ENCODE measurements at regions not wholly inside any gene's neighbourhood (a gene's known extent, or its start where the extent isn't known, plus 50 kb on each side); places are given as distances from the start of the nearest gene placed in this dataset.

DNA sequence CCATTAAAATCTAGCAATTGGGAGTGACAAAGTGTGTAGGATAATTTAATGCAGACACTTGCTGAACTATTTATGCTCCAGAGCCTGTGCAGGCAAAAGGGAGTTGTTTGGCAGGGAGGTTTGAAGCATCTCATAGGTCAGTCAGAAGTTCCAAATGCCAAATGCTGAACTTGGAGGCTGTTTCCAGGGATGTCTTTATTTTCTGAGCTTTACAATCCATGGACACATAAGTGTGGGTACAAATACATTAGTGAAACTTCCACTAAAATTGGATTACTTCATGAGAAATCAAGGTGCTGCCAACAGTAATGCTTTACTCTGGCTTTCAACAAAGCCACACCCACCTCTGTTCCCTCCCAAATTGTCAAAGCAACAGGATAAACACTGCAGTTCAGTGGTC is 422.1 kb upstream of the SETBP1 start:
- DNase-seq (no peak), ATAC-seq (ENCODE audit: poor library complexity) (no peak)
- intact Hi-C loops (cut with DNase I) = no loop called here

DNA sequence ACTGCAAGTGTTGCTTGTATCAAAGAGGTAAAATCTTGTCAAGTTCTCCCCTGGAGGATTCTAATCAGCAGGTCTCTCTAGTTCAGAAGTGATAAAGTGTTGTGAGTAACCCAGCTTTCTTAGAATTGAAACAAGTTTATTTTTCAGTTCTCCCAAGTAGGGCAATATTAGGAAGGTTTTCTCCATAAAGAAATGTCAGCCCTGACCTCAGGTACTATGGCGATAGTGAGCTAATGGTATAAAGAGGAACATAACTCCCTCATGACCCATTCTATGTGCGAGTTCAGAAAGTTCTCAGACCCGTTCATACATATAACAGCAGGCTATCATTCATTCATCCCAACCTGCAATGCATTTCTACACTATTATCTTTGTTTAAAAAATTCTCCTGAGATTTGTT is 421.1 kb upstream of the SETBP1 start:
- no peak for DNase-seq
- ATAC-seq (ENCODE audit: poor library complexity) = no peak
- intact Hi-C loops (cut with DNase I) = no loop called here

DNA sequence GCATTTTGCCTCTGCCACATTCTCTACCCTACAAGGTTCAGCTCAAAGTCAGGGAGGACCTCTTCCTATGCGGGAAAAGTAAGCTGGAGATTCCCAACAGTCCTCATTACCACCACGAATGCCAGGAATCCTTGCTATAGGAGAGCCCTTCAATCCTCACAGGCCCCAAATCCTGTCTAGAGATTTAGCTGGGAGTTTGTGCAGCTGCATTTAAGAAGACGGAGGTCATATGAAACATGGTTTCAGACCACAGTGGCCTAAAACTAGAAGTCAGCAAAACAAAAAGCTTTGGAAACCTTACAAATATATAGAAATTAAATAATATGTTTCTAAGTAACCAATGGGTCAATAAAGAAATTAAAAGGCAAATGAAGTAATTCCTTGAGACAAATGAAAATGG is 415.3 kb upstream of the SETBP1 start:
- intact Hi-C loops (cut with DNase I) = no loop called here
- DNase-seq = no peak
- ATAC-seq (ENCODE audit: poor library complexity) = no peak

DNA sequence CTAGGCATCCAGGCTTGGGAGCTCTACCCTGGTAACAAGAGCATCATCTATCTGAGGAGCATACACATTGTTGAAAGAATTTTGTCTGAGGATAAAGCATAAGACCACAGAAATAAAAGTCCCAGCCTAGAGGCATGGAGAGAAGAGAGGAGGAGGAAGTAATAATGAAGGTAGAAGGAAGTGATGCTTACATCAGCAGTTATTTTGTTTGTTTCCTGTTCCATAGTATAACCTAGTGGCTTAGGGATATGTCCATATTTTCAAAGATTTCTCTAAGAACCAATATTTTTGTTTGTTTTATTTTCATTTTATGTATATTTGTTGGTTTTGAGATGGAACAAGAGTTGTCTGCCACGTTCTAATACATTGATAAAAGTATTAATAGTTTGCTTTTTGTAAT is 407.4 kb upstream of the SETBP1 start:
- intact Hi-C loops (cut with DNase I) = no loop called here
- ATAC-seq (ENCODE audit: poor library complexity) (no peak), DNase-seq (no peak)

DNA sequence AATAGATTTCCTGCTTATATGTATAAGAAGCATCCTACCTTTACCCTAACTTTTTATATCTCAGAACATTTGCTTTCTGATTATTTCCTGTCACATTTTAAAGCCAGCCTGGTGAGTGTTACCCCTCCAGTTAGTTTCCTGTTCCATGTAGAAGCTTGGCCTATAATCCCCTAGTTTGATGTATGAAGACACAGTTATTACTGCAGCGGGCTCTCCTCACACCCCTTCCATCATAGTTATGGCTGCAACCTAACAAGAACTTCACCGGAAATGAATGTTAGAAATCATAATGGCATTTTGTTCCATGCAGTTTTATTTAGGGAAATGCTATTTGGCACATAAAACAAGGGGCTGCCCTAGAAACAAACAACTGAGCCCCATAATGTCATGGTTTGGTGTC is 400.2 kb upstream of the SETBP1 start:
- no peak for ATAC-seq (ENCODE audit: poor library complexity)
- intact Hi-C loops (cut with DNase I) = no loop called here
- no peak for DNase-seq

DNA sequence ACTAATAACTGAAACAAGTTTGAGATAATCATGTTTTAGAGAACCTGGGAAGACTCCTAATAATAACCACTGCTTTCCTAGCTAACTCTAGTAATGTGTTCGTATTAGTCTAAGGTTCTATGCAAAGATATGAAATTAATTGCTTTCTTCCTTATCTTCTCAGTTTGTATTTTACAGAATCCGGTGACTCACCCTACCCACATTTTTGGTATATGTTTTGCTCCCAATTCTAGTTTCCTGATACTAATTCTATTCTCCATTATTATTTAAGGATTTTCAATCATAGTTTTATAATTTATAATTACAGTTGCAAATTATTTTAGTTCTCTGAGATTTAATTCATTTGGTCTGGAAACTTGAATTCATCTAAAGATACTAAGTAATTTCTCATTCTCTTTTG is 394.6 kb upstream of the SETBP1 start:
- intact Hi-C loops (cut with DNase I) = no loop called here
- DNase-seq (no peak), ATAC-seq (ENCODE audit: poor library complexity) (no peak)

DNA sequence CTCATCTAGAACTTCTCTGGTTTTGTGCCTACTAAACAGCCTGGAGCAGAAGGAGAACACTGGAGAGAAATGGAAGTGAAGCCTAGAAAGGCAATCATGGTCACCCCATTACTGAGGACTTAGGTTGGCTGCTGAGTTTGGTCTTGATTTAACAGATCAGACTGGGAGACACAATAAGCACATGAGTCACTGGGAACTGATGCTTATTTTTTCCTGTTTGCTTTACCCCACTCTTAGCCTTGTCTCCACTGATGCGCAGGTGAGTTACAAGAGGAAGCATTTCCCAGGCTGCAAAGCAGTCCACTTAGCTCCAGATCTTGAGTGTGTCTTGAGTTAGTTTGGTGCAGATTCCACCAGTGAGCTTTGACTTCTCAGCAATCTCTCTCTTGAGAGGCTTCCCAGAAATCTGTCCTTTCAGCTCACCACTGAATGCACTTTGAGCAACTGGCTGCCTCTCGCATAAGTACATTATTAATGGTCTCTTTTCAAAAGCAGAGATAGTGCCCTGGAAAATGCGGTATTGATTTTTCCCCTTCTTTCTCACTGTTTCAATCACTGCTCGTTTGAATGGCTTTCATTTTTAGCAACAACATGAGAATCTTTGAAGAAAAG is 390.2 kb upstream of the SETBP1 start:
- intact Hi-C loops (cut with DNase I) = no loop called here
- DNase-seq (no peak), ATAC-seq (ENCODE audit: poor library complexity) (no peak)

DNA sequence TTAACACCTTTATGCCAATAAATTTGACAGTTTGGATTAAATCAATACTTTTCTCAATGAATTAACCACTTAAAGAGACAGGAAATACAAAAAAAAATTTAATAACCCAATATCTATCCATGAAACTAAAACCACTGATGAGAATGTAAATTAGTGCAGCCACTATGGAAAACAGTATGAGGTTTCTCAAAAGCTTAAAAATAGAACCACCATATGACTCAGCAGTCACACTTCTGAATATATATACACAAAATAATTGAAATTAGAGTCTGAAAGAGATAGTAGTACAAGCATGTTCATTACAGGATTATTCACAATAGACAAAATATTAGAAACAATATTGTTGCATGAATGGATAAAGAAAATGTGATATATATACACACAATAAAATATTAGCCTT is 382.1 kb upstream of the SETBP1 start:
- ATAC-seq (ENCODE audit: poor library complexity) (no peak), DNase-seq (no peak)
- intact Hi-C loops (cut with DNase I) = no loop called here

DNA sequence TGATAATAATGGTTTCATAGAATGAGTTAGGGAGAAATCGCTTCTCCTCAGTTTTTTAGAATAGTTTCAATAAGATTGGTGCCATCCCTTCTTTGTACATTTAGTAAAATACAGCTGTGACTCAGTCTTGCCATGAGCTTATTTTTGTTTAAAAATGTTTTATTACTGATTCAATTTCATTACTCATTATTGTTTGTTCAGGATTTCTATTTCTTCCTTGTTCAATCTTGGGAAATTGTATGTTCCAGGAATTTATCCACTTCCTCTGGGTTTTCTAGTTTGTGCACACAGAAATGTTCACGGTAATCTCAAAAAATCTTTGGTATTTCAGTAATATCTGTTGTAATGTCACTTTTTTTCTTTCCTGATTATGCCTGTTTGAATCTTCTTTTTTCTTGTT is 371.5 kb upstream of the SETBP1 start:
- intact Hi-C loops (cut with DNase I) = no loop called here
- no peak for ATAC-seq (ENCODE audit: poor library complexity)
- DNase-seq = no peak

DNA sequence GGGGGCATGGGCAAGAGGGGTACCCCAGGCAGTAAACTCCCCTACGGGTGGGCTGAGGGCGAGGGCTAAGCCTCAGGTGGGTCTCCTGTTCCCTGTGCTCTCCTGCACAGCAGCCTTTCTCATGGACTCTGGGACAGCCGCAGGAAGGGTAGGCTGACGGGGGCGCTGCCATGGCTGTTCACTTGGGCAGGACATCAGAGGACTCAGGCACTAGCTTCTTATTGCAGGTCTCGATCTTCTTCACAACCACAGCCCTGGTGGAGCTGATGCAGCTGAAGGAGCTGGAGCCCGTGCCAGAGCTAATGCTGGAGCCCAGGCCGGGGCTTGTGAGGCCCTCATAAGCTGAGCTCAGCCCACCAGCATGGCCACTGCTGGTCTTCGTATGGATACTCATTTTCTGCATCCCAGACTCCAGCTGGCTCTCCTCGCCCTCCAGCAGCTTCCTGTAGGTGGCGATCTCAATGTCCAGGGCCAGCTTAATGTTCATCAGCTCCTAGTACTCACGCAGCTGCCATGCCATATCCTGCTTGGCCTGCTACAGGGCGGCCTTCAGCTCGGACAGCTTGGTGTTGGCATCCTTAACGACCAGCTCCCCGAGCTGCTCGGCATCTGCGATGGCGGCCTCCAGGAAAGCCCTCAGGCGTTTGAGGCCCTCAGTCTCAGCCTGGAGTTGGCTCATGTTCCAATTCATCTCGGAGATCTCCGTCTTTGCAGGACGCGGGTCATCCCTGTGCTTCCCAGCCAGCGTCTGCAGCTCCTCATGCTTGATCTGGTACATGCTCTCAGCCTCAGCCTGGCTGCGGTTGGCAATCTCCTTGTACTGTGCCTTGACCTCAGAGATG is 359.8 kb upstream of the SETBP1 start:
- intact Hi-C loops (cut with DNase I) = loop anchor here (10.0 kb wide), 1 partner anchor 696 kb away; no protein-coding TSS in a partner anchor
- DNase-seq (no peak), ATAC-seq (ENCODE audit: poor library complexity) (no peak)

DNA sequence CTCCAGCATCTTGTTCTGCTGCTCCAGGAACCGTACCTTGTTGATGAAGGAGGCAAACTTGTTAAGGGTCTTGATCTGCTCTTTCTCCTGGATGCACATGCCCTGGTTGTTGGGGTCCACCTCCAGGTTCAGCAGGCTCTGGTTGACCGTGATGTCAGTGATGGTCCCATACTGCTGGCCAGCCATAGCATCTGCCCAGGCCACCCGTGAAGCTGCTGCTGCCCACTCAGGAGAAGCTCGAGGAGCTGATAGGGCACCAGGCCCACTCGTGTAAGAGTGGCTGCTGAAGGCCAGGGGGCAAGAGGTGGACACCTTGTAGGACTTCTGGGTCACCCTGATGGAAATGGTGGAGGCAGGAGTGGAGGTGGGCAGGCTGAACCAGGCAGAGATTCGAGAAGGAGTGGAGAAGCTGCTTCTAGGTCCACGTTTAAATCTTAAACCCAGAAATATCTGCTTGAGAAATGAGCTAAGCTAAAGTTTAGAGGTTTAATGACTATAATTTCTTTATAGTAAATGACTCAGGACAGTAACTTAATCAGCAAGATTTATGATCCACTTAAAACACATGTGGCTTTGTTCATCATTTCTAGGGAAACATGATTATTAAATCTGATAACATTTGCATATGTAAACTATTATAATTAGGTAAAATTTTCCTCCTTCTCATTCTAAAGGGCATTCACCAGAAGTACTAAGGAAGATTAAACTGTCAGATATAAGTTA is 358.7 kb upstream of the SETBP1 start:
- no peak for DNase-seq
- ATAC-seq (ENCODE audit: poor library complexity) = no peak
- intact Hi-C loops (cut with DNase I) = loop anchor here (10.0 kb wide), 1 partner anchor 697 kb away; no protein-coding TSS in a partner anchor

DNA sequence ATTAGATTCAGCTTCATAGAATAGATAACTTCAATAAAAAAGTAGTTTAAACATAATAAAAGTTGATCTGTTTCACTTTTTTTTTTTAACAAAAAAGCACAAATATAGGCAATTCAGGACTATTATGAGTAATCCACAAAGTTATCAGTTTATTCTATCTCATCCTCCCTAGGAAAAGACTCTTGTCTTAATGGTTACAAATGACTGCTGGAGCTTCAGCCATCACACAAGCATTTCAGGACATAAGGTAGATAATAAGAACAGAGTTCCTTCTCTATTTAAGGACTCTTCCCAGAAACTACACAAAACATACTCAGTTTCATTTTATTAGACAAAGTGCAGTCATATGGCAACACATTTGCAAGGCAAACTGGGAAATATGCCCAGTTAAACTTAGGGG is 357.6 kb upstream of the SETBP1 start:
- DNase-seq = no peak
- intact Hi-C loops (cut with DNase I) = loop anchor here (10.0 kb wide), 1 partner anchor 698 kb away; no protein-coding TSS in a partner anchor
- ATAC-seq (ENCODE audit: poor library complexity) = no peak

DNA sequence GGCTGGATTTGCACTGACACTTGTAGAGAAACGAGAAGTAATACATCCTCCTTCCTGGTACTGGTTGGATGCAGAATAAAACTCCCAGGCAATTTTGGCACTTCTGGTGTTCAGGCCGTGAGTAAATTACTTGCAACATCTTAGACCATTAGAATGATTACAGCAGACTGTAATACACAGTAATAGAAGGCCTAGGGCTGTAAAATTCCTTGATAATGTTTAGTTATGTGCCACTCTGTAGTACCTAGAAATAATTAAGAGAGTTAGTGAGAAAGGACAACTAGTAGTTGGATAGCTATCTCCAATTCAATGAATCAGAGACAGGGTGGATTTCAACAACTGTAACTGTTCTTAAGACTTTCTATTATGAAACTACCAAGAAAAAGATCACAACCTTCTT is 356.3 kb upstream of the SETBP1 start:
- ATAC-seq (ENCODE audit: poor library complexity) (no peak), DNase-seq (no peak)
- intact Hi-C loops (cut with DNase I) = loop anchor here (10.0 kb wide), 1 partner anchor 700 kb away; no protein-coding TSS in a partner anchor

DNA sequence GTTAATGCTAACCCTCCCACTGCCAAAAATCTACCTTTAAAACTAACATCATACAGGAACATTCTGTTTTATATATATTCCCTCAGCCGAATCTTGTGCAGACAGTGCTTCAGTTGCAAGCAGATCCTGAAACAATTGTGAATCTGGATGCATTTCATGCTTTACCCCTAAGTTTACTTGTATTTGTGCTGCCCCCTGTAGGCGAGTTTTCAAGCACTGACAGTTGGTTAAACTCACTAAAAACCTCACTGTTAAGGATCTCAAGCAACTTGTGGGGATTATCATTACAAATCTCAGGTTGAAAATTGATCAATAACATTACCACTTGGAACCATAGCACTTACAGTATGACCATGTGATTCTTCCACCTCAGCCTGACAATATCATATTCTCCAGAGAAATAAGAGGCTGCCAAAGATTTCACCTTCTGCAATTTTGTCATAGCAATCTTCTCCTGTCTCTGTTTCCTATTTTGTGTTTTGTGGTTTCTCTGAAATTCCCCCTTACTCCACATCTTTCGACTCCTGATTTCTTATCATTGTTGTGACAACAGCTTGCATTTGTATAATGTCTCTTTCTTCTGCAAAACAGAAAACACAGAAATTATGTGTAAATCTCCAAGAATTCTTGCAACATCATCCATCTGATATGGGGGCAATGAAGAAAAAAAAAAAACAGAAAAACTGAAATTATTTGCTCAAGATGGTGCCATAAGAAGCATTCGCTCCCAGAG is 354.6 kb upstream of the SETBP1 start:
- ATAC-seq (ENCODE audit: poor library complexity) = peak; percentile 58
- intact Hi-C loops (cut with DNase I) = loop anchor here (10.0 kb wide), 1 partner anchor 701 kb away; no protein-coding TSS in a partner anchor
- peak; percentile 42 for DNase-seq

DNA sequence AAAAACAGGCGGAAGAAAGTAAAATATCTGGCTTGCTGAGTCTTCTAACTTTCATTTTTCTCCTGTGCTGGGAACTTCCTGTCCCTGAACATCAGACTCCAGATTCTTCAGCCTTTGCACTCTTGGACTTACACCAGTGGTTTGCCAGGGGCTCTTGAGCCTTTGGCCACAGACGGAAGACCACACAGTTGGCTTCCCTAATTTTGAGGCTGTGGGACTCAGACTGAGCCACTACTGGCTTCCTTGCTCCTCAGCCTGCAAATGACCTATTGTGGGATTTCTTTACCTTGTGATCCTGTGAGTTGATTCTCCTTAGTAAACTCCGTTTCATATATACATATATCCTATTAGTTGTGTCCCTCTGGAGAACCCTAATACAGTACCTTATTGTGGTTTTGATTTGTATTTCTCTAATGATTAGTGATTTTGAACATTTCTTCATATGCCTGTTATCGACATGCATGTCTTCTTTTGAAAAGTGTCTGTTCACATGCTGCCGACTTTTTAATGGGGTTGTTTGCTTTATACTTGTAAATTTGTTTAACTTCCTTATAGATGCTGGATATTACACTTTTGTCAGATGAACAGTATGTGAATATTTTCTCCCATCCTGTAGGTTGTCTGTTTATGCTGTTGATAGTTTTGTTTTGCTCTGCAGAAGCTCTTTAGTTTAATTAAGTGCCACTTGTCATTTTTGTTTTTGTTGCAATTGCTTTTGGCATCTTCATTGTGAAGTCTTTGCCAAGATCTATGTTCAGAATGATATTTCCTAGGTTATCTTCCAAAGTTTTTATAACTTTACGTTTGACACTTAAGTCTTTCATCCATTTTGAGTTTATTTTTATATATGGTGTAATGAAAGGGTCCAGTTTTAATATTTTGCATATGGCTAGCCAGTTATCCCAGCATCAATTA is 348.8 kb upstream of the SETBP1 start:
- DNase-seq (no peak), ATAC-seq (ENCODE audit: poor library complexity) (no peak)
- intact Hi-C loops (cut with DNase I) = loop anchor here (10.0 kb wide), 1 partner anchor 197 kb away; no protein-coding TSS in a partner anchor

DNA sequence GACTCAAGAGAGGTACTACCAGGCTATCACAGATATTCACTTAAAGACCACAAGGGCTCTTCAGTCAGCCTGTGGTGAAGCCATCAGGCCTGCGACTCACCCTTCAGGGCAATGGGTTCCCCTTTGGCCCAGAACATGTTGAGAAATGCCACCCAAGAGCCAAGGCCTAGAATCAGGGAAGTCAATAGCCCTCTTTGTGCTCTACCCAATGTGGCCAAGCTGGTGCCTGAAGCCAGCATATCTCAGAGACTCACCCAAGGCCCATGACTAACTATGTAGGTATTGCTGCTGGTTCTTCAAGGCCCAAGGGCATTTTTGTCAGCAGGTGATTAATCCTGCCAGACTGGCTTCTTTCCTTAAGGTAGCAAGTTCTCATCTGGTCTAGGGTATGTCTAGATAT is 338.9 kb upstream of the SETBP1 start:
- DNase-seq (no peak), ATAC-seq (ENCODE audit: poor library complexity) (no peak)
- intact Hi-C loops (cut with DNase I) = no loop called here

DNA sequence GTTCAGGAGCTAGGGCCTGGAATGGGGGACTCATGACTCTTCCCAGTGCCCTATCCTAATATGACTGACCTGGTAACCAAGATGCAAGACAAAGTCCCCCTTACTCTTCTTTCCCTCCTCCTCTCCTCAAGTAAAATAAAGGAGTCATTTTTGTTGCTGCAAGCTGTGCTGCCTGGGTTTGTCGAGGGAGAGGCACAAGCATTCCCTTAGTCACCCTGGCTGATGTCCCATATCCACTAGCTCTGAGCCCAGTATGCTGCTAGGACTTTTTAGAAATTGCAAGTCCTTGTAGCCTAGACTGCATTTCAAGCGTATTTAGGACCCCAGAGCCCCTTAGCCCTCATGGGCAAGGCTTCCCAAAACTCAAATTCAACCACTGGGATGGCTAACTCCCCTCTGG is 338.5 kb upstream of the SETBP1 start:
- DNase-seq (no peak), ATAC-seq (ENCODE audit: poor library complexity) (no peak)
- intact Hi-C loops (cut with DNase I) = no loop called here

DNA sequence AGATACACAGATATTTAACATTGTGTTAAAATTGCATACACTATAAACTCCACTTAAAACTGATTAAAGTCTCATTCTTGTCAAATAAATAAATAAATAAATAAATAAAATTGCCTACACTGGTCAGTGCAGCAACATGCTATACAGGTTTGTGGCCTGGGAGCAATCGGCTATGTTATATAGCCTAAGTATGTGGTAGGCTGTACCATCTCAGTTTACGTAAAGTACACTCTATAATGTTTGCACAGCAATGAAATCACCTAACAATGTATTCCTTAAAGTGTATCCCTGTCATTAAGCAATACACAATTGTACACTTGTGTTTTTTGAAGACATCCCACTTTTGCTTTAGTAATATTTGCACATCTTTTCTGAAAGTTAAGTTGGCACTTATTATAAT is 337.7 kb upstream of the SETBP1 start:
- ATAC-seq (ENCODE audit: poor library complexity) (no peak), DNase-seq (no peak)
- intact Hi-C loops (cut with DNase I) = no loop called here

Measured in Right ventricle myocardium superior (tissue), 1 donor.